A673 (cell line): ENCODE measurements at regions not wholly inside any gene's neighbourhood (a gene's known extent, or its start where the extent isn't known, plus 50 kb on each side); places are given as distances from the start of the nearest gene placed in this dataset.

Experiments used
- BruUV-seq: library from RNA; stranded (reverse); fragments of 400-500 nt; replicated peaks from 2 replicates; lab custom pipeline; 2021; lab: Mats Ljungman, UMichigan
- CTCF ChIA-PET: fragments of 300-600 bp; sonication (Branson Sonifier 250); formaldehyde crosslinking; loops from one replicate; lab custom pipeline; 2022; ENCODE audit warnings: antibody characterized with exemption; lab: Charles Lee
- POLR2A ChIA-PET: fragments of 300-600 bp; sonication (Branson Sonifier 250); formaldehyde crosslinking; loops from one replicate; lab custom pipeline; 2022; ENCODE audit warnings: antibody characterized with exemption; ENCODE audit not compliant: low non-redundant PET; lab: Charles Lee
- DNase-seq: peaks from one replicate; pipeline ENCODE4 v3.0.0-alpha.2; 2015; ENCODE audit warnings: low spot score
- H3K27ac ChIP-seq: fragments of 200-600 bp; sonication (generic); 2 replicates; pipeline ENCODE4 v1.5.1; 2016; ENCODE audit warnings: mixed run types, low read depth, mild to moderate bottlenecking, mixed read lengths, antibody characterized with exemption, low read length; ENCODE audit not compliant: poor library complexity, severe bottlenecking
- H3K27me3 ChIP-seq: fragments of 200-600 bp; sonication (generic); replicated peaks from 2 replicates; pipeline ENCODE4 v1.6.1; 2017; ENCODE audit warnings: mixed run types, low read depth, mild to moderate bottlenecking, mixed read lengths, antibody characterized with exemption, low read length; ENCODE audit not compliant: insufficient read depth, poor library complexity
- H3K36me3 ChIP-seq: fragments of 200-600 bp; sonication (generic); 2 replicates; pipeline ENCODE4 v1.6.1; 2016; ENCODE audit warnings: mixed run types, mild to moderate bottlenecking, mixed read lengths, antibody characterized with exemption, low read length; ENCODE audit not compliant: insufficient read depth, poor library complexity, severe bottlenecking
- H3K4me1 ChIP-seq: fragments of 200-600 bp; sonication (generic); 2 replicates; pipeline ENCODE4 v1.6.1; 2017; ENCODE audit warnings: mixed run types, mild to moderate bottlenecking, mixed read lengths, antibody characterized with exemption, low read length; ENCODE audit not compliant: insufficient read depth, poor library complexity, severe bottlenecking
- H3K4me3 ChIP-seq: fragments of 200-600 bp; sonication (generic); 2 replicates; pipeline ENCODE4 v1.5.1; 2016; ENCODE audit warnings: low read depth, mixed run types, mild to moderate bottlenecking, mixed read lengths, low read length; ENCODE audit not compliant: poor library complexity, severe bottlenecking
- H3K9me3 ChIP-seq: fragments of 200-600 bp; sonication (generic); 2 replicates; pipeline ENCODE4 v1.6.1; 2016; ENCODE audit warnings: mixed run types, low read depth, mild to moderate bottlenecking, mixed read lengths, antibody characterized with exemption, low read length; ENCODE audit not compliant: poor library complexity, severe bottlenecking
- CTCF ChIP-seq: fragments of 300-800, 200-600 bp; sonication (generic); conservative IDR thresholded peaks from 2 replicates; pipeline ENCODE4 v1.5.1; 2017; ENCODE audit warnings: low read depth, mild to moderate bottlenecking, antibody characterized with exemption, low read length, moderate library complexity, mixed read lengths
- EZH2 ChIP-seq: fragments of 200-600 bp; sonication (generic); IDR thresholded peaks from 2 replicates; pipeline ENCODE4 v1.6.1; 2017; ENCODE audit warnings: borderline replicate concordance, low read depth, mild to moderate bottlenecking, mixed read lengths, antibody characterized with exemption, low read length; ENCODE audit not compliant: poor library complexity, severe bottlenecking
- intact Hi-C: fragments of 100-400 bp; cut with micrococcal nuclease; formaldehyde crosslinking; loops from one replicate; pipeline ENCODE4 v1.10.0; 2022; ENCODE audit not compliant: unreplicated experiment

- no peak for TF ChIP-seq EZH2
- no peak for TF ChIP-seq CTCF
- no TSS peak for BruUV-seq
- ChIA-PET POLR2A (no interaction called here), CTCF (no interaction called here)
- H3K27me3 ChIP-seq = no peaks in the 10 kb centered on the region
- peaks cover 41% of the 10 kb centered on the region for H3K9me3 ChIP-seq
- no peaks in the 10 kb centered on the region for H3K4me1 ChIP-seq
- no peaks in the 10 kb centered on the region for H3K36me3 ChIP-seq
- no peak overlapping the region for H3K27ac ChIP-seq
- no peak for DNase-seq
- intact Hi-C loops = no loop called here
- no peak overlapping the region for H3K4me3 ChIP-seq
These were observed 396.5 kb downstream of the OCA2 start for GRCh38 chr15:27702581-27702980.

- no peak overlapping the region for H3K4me3 ChIP-seq
- DNase-seq = no peak
- no peaks in the 10 kb centered on the region for H3K27me3 ChIP-seq
- H3K9me3 ChIP-seq = peaks cover 37% of the 10 kb centered on the region
- ChIA-PET CTCF (no interaction called here), POLR2A (no interaction called here)
- H3K36me3 ChIP-seq = no peaks in the 10 kb centered on the region
- TF ChIP-seq EZH2 (no peak), CTCF (no peak)
- no TSS peak for BruUV-seq
- no peaks in the 10 kb centered on the region for H3K4me1 ChIP-seq
- no peak overlapping the region for H3K27ac ChIP-seq
- intact Hi-C loops = no loop called here
These were observed 397.2 kb downstream of the OCA2 start for GRCh38 chr15:27701956-27702355.

GRCh38 chr15:27701014-27701413 lies 398.1 kb downstream of the OCA2 start:
- POLR2A ChIA-PET = no interaction called here
- BruUV-seq = no TSS peak

More at GRCh38 chr15:27701014-27701413, 398.1 kb downstream of the OCA2 start:
- Histone ChIP-seq H3K4me3 (no peak overlapping the region), H3K9me3 (peaks cover 34% of the 10 kb centered on the region), H3K27me3 (no peaks in the 10 kb centered on the region), H3K27ac (no peak overlapping the region), H3K4me1 (no peaks in the 10 kb centered on the region), H3K36me3 (no peaks in the 10 kb centered on the region)
- CTCF ChIA-PET = no interaction called here
- no peak for TF ChIP-seq EZH2
- no peak for TF ChIP-seq CTCF
- no peak for DNase-seq
- intact Hi-C loops = no loop called here
